ENCODE measurements at regions not wholly inside any gene's neighbourhood (a gene's known extent, or its start where the extent isn't known, plus 50 kb on each side); places are given as distances from the start of the nearest gene placed in this dataset.

DNA sequence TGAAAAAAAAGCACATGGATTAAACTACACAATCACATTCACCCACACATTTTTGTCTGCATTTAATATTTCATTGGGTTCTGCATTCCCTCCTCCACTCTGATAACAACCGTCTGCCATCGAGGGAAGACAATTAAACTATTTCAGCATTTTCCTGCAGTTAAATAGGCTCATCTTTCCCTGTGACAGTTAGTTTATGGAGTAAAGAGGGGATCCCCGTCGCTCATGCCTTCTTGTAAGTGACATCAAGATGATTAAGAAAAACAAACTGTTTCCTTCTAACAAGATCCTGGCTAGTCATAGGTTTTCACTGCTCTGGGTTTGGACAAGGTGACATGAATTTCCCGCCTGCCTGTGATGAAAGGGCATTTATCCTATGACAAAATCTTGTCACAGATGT, 98.0 kb upstream of the DYNLRB2 start:
- no peaks in the 10 kb centered on the region for H3K27me3 ChIP-seq (ENCODE audit: low read length)
- H3K36me3 ChIP-seq (ENCODE audit: low read length): no peaks in the 10 kb centered on the region
- H3K27ac ChIP-seq (ENCODE audit: low read depth, low read length): no peak overlapping the region
- H3K4me2 ChIP-seq (ENCODE audit: low read depth, low read length, poor library complexity, severe bottlenecking): no peak overlapping the region
- no peak for TF ChIP-seq EZH2phosphoT487 (conservative IDR thresholded peaks at IDR 0.05; ENCODE audit: low read length)
- TF ChIP-seq, protein P1, sequence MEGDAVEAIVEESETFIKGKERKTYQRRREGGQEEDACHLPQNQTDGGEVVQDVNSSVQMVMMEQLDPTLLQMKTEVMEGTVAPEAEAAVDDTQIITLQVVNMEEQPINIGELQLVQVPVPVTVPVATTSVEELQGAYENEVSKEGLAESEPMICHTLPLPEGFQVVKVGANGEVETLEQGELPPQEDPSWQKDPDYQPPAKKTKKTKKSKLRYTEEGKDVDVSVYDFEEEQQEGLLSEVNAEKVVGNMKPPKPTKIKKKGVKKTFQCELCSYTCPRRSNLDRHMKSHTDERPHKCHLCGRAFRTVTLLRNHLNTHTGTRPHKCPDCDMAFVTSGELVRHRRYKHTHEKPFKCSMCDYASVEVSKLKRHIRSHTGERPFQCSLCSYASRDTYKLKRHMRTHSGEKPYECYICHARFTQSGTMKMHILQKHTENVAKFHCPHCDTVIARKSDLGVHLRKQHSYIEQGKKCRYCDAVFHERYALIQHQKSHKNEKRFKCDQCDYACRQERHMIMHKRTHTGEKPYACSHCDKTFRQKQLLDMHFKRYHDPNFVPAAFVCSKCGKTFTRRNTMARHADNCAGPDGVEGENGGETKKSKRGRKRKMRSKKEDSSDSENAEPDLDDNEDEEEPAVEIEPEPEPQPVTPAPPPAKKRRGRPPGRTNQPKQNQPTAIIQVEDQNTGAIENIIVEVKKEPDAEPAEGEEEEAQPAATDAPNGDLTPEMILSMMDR (IDR thresholded peaks at IDR 0.05; ENCODE audit: insufficient read depth, low read length, poor library complexity, severe bottlenecking): no peak
- H3K79me2 ChIP-seq (ENCODE audit: insufficient read depth, low read length): no peaks in the 10 kb centered on the region
- H3K9ac ChIP-seq (ENCODE audit: low read length): no peak overlapping the region
- H2AFZ ChIP-seq (ENCODE audit: low read depth, low read length, severe bottlenecking): no peak overlapping the region
- H4K20me1 ChIP-seq (ENCODE audit: low read depth, low read length): no peaks in the 10 kb centered on the region
- no peaks in the 10 kb centered on the region for H3F3A ChIP-seq (ENCODE audit: insufficient read depth)
- H3K4me3 ChIP-seq (ENCODE audit: insufficient read depth, low read length, poor library complexity, severe bottlenecking): no peak overlapping the region
- H3K9me2 ChIP-seq (replicated peaks; ENCODE audit: insufficient read depth, low read length): no peaks in the 10 kb centered on the region
- H3K9me3 ChIP-seq (ENCODE audit: insufficient read depth, low read length): no peaks in the 10 kb centered on the region

DNA sequence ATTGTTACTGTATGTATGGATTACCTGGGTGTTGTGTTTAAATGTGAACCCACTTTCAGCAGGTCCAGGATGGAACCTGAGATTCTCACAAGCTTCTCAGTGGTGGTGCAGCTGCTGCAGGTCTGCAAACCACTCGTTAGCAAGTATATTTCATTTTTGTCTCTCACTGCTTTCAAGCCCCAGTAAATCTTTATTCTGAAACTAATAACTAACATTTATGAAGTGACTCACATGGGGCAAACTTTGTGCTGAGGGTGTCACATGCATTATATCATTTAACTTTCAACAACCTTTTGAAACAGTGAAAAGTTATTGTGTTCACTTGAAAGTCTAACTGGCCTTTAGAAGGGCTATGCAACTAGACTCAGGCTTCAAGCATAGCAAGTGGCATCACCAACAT, 98.9 kb upstream of the DYNLRB2 start:
- Histone ChIP-seq H3K27me3 (ENCODE audit: low read length) (no peaks in the 10 kb centered on the region), H3F3A (ENCODE audit: insufficient read depth) (no peaks in the 10 kb centered on the region), H3K79me2 (ENCODE audit: insufficient read depth, low read length) (no peaks in the 10 kb centered on the region), H3K27ac (ENCODE audit: low read depth, low read length) (no peak overlapping the region), H3K9me2 (replicated peaks; ENCODE audit: insufficient read depth, low read length) (no peaks in the 10 kb centered on the region), H3K9me3 (ENCODE audit: insufficient read depth, low read length) (no peaks in the 10 kb centered on the region), H3K4me2 (ENCODE audit: low read depth, low read length, poor library complexity, severe bottlenecking) (no peak overlapping the region), H4K20me1 (ENCODE audit: low read depth, low read length) (no peaks in the 10 kb centered on the region), H3K4me3 (ENCODE audit: insufficient read depth, low read length, poor library complexity, severe bottlenecking) (no peak overlapping the region), H3K36me3 (ENCODE audit: low read length) (no peaks in the 10 kb centered on the region), H2AFZ (ENCODE audit: low read depth, low read length, severe bottlenecking) (no peak overlapping the region), H3K9ac (ENCODE audit: low read length) (no peak overlapping the region)
- no peak for TF ChIP-seq EZH2phosphoT487 (conservative IDR thresholded peaks at IDR 0.05; ENCODE audit: low read length)
- TF ChIP-seq, protein P1 (IDR thresholded peaks at IDR 0.05; ENCODE audit: insufficient read depth, low read length, poor library complexity, severe bottlenecking): no peak

DNA sequence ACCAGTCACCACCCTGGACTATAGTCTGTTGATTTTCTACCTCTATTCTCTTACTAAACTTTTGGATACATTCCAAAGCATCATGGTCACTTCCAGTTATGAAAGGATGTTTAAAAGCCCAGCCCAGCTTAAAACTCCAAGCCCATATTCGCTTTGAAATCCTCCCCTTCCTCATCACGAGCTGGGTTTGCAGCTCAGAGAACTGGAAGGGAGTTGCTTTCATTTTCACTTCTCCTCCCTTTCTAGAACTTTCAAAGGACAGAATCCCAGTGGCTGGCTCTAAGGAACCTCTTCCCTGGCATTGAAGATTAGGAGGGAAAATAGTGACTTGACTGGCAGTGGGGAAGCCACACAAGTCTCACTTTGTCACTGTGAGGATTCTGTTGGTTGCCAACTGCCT, 100.1 kb upstream of the DYNLRB2 start:
- no peak for TF ChIP-seq EZH2phosphoT487 (conservative IDR thresholded peaks at IDR 0.05; ENCODE audit: low read length)
- TF ChIP-seq, protein P1 (IDR thresholded peaks at IDR 0.05; ENCODE audit: insufficient read depth, low read length, poor library complexity, severe bottlenecking): no peak
- Histone ChIP-seq H3K36me3 (ENCODE audit: low read length) (no peaks in the 10 kb centered on the region), H3K9me3 (ENCODE audit: insufficient read depth, low read length) (no peaks in the 10 kb centered on the region), H3F3A (ENCODE audit: insufficient read depth) (no peaks in the 10 kb centered on the region), H3K4me2 (ENCODE audit: low read depth, low read length, poor library complexity, severe bottlenecking) (no peak overlapping the region), H3K27ac (ENCODE audit: low read depth, low read length) (no peak overlapping the region), H2AFZ (ENCODE audit: low read depth, low read length, severe bottlenecking) (no peak overlapping the region), H4K20me1 (ENCODE audit: low read depth, low read length) (no peaks in the 10 kb centered on the region), H3K79me2 (ENCODE audit: insufficient read depth, low read length) (no peaks in the 10 kb centered on the region), H3K4me3 (ENCODE audit: insufficient read depth, low read length, poor library complexity, severe bottlenecking) (no peak overlapping the region), H3K9me2 (replicated peaks; ENCODE audit: insufficient read depth, low read length) (no peaks in the 10 kb centered on the region), H3K9ac (ENCODE audit: low read length) (no peak overlapping the region), H3K27me3 (ENCODE audit: low read length) (no peaks in the 10 kb centered on the region)

Measured in SU-DHL-6 (cell line).